ENCODE measurements at regions not wholly inside any gene's neighbourhood (a gene's known extent, or its start where the extent isn't known, plus 50 kb on each side); places are given as distances from the start of the nearest gene placed in this dataset.

- DNase-seq, result peak; percentile 40
Observed at GRCh38 chr3:5304789-5305683, 117.5 kb downstream of the EDEM1 start.

GRCh38 chr3:5305684-5305989 is 118.1 kb downstream of the EDEM1 start:
- DNase-seq, result no peak

- peak; percentile 12 for DNase-seq
Observed at GRCh38 chr3:5309171-5309570, 121.7 kb downstream of the EDEM1 start.

GRCh38 chr3:5309602-5310001 is 122.1 kb downstream of the EDEM1 start:
- DNase-seq, result no peak

GRCh38 chr3:5310509-5310908 is 123.0 kb downstream of the EDEM1 start:
- DNase-seq, result no peak

- DNase-seq, result no peak
Observed at GRCh38 chr3:5312290-5312689, 124.8 kb downstream of the EDEM1 start.

GRCh38 chr3:5314897-5315296 is 127.4 kb downstream of the EDEM1 start:
- no peak for DNase-seq

GRCh38 chr3:5317557-5317956 is 130.1 kb downstream of the EDEM1 start:
- peak; percentile 18 for DNase-seq

GRCh38 chr3:5319454-5319853 is 131.9 kb downstream of the EDEM1 start:
- DNase-seq, result no peak

- DNase-seq, result no peak
Observed at GRCh38 chr3:5321666-5322340, 134.3 kb downstream of the EDEM1 start.

- no peak for DNase-seq
Observed at GRCh38 chr3:5324780-5325179, 137.3 kb downstream of the EDEM1 start.

GRCh38 chr3:5330152-5330810 is 142.8 kb downstream of the EDEM1 start:
- DNase-seq, result peak; percentile 40

- no peak for DNase-seq
Observed at GRCh38 chr3:5331567-5332269, 144.2 kb downstream of the EDEM1 start.

GRCh38 chr3:5332270-5332956 is 144.9 kb downstream of the EDEM1 start:
- no peak for DNase-seq

GRCh38 chr3:5339967-5340535 is 152.5 kb downstream of the EDEM1 start:
- peak; percentile 45 for DNase-seq

GRCh38 chr3:5341610-5342009 is 154.1 kb downstream of the EDEM1 start:
- DNase-seq, result no peak

- DNase-seq, result no peak
Observed at GRCh38 chr3:5343459-5343858, 156.0 kb downstream of the EDEM1 start.

GRCh38 chr3:5344707-5345106 is 157.2 kb downstream of the EDEM1 start:
- DNase-seq, result no peak

- DNase-seq, result no peak
Observed at GRCh38 chr3:5347486-5347885, 160.0 kb downstream of the EDEM1 start.

GRCh38 chr3:5348229-5348902 is 160.9 kb downstream of the EDEM1 start:
- DNase-seq, result no peak

- DNase-seq, result no peak
Observed at GRCh38 chr3:5349343-5349742, 161.8 kb downstream of the EDEM1 start.
